ENCODE measurements at regions not wholly inside any gene's neighbourhood (a gene's known extent, or its start where the extent isn't known, plus 50 kb on each side); places are given as distances from the start of the nearest gene placed in this dataset.

DNA sequence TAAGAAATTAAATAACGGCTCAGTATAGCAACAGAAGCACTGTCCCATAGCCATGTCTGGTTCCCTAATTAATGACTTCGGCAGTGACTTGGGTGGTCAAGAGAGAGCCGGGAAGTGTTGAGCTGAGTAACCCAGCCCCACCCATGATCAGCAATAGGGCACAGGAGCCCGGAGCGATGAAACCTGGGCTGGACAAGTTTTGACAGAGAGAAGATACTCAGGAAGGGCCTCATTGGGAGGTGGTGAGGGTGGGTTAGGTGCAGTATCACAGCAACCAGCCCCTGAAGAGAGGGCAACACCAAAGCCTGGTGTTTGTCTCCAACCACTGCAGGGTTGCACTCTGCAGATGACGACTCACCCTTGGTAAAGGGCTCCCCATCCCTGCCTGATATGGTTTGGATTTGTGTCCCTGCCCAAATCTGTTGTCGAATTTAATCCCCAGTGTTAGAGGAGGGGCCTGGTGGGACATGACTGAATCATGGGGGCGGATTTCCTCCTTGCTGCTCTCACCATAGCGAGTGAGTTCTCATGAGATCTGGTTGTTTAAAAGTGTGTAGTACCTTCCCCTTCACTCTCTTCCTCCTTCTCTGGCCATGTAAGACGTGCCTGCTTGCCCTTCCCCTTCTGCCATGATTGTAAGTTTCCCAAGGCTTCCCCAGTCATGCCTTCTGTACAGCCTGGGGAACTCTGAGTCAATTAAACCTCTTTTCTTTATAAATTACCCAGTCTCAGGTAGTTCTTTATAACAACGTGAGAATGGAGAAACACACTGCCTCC lies 124.9 kb upstream of the MED13L start:
- DNase-seq (ENCODE audit: low read depth): no peak

DNA sequence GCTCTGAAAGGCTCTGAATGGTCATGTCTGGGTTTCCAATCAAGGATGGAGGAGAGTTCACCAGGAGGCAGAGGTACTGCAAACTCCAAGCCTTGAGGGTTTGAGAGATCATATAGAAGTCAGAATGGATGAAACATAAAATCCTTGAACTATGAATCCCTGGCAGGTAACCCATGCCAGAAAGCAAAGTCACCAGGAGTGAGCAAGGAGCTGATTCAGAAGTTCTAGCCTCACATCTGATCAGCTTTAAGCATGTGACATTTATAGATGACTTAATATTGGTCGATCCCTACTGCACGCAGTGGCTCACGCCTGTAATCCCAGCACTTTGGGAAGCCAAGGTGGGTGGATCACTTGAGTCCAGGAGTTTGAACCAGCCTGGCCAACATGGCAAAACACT lies 126.1 kb upstream of the MED13L start:
- no peak for DNase-seq (ENCODE audit: low read depth)

DNA sequence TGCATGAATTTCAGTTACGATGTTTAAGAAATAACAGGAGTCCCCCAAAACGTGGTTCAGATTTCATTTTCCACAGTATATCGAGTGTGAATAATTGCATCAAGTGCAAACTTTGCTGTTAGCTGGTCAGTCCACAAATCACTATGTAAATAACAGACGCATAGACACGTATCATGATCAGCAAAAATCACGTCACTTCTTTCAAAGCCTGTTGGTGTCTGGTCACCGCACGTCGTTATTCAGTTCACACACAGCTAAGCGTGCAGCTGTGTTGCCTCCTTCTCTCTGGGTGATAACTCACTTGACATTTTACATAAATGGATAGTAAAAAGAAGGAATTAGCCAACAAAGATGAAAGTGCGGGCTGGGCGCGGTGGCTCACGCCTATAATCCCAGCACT lies 126.8 kb upstream of the MED13L start:
- no peak for DNase-seq (ENCODE audit: low read depth)

DNA sequence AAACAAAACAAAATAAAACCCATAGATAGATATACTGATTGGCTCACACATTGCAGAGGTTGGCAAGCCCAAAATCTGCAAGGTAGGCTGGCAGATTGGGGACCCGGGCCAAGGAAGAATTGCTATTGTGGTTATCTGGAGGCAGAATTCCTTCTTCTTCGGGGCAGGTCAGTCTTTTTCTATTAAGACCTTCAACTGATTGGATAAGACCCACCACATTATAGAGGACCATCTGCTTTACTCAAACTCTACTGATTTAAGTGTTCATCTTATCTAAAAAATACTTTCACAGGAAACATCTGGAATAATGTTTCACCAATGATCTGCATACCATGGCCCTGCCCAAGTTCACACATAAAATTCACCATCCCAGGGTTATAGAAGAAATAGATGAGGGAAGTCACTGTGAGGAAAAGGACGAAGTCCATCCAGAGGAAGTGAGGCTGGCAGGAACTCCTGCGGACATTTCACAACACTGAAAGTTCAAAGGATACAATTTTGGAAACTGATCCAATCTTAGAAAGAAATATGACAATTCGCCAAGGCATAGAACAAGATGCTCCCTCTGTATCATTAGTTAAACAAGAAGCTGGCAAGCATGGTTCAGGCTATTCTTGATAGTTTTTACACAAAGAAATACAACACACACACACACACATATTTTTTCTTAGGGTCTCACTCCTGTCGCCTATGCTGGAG lies 127.6 kb upstream of the MED13L start:
- no peak for DNase-seq (ENCODE audit: low read depth)

DNA sequence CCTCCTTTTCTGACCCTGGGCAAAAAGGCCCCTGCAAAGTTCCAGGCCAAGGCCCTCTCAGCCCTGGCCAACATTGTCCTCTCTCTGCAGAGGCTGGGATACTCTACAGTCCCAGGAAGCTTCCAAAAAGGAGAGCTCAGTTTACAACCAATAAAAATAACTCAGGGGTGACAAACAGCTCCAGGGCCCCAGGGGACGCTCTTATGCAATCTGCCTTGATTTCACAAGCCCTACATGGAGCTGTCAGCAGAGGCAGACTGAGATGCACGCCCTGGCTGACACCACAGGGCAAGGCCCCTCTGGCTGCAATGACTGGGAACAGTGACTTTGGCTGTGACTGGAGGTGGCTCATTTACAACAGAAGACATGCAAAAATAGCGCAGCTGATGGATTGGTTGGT lies 129.0 kb upstream of the MED13L start:
- peak; percentile 88 for DNase-seq (ENCODE audit: low read depth)

DNA sequence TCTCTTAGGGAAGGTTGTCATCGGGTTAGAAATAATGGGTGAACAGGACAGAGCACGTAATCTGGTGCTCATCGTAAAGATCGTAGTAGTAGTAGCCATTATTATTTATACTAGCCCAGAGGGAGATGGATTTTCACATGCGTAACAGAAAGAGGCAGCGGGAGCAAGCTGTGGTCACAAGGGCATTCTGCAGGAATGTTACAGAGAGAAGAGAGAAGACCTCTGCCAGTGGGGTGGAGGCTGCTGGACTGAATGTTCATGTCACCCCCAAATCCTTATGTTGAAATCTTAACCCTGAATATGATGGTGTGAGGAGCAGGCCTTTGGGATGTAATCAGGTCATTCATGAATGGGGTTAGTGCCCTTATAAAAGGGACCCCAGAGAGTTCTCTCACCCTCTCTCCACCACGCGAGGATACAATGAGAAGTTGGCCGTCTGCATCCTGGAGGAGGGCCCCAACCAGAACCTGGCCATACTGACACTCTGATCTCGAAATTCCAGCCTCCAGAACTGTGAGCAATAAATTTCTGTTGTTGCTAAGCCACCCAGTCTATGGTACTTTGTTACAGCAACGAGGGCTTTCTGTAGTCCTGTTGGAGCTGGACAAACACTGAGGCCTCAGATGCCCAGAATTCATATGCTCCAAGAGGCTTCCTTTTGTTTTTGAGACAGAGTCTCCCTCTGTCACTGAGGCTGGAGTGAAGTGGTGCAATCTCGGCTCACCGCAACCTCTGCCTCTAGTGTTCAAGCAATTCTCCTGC lies 131.2 kb upstream of the MED13L start:
- no peak for DNase-seq (ENCODE audit: low read depth)

- no peak for DNase-seq (ENCODE audit: low read depth)
Measured at GRCh38 chr12:116411977-116412376, 134.5 kb upstream of the MED13L start.

DNA sequence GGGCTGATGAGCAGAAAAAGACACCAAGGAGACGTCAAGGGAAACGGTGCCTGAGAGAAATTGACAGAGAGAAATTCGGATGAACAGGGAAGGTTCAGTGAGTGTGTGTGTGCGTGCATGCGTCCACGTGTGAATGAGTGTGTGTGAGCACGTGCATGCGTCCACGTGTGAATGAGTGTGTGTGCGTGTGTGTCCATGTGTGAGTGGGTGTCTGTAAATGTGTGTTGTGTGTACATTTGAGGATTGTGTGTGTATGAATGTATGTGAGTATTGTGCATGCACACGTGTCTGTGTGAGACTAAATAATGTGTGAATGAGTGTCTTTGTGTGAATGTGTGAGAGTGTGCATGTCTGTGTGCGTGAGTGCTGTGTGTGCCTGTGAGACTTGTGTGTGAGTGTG lies 137.4 kb upstream of the MED13L start:
- no peak for DNase-seq (ENCODE audit: low read depth)

DNA sequence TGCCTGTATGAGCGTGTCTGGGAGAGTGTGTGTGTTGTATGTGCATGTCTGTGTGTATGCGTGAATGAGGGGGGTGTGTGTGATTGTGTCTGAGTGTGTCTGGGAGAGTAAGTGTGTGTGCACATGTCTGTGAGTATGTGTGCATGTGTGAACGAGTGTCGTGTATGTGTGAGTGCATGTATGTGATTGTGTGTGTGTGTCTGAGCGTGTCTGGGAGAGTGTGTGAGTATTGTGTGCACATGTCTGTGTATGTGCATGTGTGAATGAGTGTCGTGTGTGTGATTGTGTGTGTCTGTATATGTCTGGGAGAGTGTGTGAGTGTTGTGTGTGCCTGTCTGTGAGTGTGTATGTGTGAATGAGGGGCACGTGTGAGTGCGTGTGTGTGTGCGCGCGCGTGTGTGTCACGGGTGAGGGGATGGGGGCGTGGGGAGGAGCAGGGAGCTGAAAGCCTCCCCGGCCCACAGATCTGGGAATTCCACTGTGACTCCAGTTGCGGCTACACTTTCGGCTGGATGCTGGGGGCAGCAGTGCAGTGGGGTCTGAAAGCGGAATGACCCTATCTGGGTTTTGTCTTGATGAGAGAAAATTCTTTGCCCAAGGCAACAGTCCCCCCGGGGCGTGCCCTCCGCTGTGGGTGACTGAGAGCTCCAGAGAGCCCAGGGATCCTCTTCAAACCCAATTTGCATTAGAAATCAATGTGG lies 138.1 kb upstream of the MED13L start:
- DNase-seq (ENCODE audit: low read depth): no peak

DNA sequence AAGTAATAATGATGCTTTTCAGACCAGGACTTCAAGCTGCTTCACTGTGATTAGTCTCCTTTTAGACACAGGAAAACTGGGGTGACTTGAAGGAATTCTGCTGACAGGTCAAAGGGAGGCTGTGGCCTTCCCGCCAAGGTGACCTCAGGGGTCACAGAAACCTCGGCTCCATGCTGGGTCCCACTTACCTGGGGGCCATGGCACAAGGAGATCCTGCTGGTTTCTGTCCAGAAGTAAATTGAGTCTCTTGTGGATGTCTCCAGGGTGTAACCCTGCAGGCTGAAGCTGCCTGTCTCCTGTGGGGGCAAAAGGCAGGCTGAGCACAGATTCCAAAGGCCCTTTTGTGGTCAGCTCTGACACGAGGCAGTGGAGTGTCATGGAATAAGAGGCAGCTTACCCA lies 138.7 kb upstream of the MED13L start:
- DNase-seq (ENCODE audit: low read depth): peak; percentile 13

DNA sequence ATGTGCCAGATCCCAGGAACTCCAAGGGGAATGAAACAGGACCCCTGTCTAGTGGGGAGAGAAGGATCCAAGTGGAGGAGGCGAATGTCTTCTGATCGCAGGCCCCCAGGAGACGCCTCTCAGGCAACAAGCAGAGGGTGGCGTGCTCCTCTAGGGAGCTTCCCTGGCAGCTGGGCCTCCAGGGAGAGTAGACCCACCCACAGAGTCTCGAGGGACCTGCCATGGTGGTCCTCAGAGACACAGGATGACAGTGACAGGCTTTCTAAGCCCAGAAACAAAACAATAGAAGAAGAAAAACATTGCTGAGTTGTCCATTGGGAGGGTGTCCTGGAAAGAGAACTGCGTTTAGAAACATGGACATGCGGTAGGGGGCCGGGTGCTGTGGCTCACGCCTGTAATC lies 140.6 kb upstream of the MAP1LC3B2 start:
- no peak for DNase-seq (ENCODE audit: low read depth)

DNA sequence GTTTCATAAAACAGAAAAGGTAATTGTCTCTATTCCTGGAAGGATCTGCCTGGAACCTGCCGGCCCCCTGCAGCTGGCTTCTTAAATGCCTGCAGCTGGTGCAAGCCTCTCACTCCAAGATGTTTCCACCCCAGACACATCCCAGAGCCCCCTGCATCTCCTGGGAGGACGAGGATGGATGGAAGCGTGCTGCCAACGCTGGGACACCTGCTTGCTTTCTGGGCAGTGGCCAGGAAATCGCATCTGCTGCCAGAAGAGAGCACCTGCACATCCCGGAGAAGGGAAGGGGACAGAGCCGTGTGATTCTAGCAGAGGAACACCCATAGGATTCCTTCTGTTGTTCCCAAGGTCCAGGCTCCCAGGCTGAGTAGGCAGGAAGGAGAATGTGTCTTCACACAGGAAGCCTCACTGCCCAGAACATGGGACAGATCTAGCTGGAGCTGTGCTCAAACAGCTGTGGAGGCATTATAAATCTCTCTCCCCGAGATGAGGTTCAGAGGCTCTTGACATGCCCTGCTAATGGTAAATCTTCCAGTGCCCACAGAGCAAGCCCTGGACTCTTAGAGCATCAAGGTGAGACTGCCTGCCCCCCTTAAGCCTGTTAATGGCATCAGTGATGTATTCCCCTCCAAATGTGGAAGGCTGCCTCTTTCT lies 138.8 kb upstream of the MAP1LC3B2 start:
- DNase-seq (ENCODE audit: low read depth): no peak

DNA sequence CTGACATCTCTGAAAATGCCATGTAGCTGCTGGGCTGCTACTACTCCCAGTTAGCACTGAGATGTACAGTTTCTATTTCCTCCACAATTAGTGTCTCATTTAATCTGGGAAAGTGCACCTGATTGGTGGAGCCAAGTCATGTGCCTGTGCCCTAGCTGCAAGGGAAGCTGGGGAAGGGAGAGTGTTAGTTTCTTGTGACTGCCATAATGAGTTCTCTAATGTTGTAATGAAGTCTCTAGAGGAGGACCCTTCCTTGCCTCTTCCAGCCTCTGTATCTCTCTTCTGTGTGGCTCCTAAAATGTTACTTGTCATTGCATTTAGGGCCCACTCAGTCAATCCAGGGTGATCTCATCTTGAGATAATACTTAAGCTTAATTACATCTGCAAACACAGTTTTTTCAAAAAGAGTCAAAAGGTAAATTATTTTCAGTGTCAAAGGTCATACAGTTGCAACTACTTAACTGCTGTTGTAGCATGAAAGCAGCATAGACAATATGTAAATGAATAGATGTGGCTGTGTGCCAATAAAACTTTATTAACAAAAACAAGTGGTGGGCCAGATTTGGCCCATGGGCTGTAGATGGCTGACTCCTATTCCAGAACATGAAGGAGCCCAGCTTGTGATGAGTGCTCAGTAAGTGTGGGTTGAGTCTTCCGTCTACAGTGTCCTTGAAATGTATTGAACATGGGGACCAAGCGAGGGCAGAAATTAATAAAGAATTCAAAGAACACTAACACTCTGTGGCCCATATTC lies 137.2 kb upstream of the MAP1LC3B2 start:
- no peak for DNase-seq (ENCODE audit: low read depth)

GRCh38 chr12:116423094-116423493 lies 136.1 kb upstream of the MAP1LC3B2 start:
- peak; percentile 38 for DNase-seq (ENCODE audit: low read depth)

GRCh38 chr12:116425256-116426193 lies 133.7 kb upstream of the MAP1LC3B2 start:
- DNase-seq (ENCODE audit: low read depth): no peak

DNA sequence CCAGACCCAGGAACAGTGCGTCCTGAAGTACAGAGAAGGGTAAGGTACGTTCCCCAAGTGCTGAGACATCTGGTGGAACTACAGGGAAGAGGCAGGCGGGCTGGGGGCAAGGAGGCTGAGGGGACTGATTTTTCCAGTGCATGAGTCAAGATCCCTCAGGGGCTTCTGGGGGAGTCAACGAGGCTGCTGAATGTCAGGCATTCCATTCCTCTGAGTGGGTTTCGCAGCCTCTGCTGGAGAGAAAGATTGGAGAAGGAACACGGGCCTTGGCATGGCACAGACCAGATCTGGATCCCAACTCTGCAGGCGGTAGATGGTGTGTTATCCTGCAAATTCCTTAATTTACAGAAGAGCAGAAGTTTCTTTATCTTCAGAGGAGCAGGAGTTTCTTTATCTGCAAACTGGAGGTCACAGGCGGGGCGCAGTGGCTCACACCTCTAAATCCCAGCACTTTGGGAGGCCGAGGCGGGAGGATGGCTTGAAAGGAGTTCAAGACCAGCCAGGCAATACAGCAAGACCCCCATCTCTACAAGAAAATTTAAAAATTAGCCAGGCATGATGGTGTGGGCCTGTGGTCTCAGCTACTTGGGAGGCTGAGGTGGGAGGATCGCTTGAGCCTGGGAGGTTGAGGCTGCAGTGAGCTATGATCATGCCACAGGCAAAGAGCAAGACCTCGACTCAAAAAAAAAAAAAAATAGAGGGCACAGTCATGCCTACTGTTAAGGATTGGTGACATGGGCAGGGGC lies 132.6 kb upstream of the MAP1LC3B2 start:
- peak; percentile 91 for DNase-seq (ENCODE audit: low read depth)

- DNase-seq (ENCODE audit: low read depth): peak; percentile 25
Measured at GRCh38 chr12:116427200-116427930, 131.8 kb upstream of the MAP1LC3B2 start.

DNA sequence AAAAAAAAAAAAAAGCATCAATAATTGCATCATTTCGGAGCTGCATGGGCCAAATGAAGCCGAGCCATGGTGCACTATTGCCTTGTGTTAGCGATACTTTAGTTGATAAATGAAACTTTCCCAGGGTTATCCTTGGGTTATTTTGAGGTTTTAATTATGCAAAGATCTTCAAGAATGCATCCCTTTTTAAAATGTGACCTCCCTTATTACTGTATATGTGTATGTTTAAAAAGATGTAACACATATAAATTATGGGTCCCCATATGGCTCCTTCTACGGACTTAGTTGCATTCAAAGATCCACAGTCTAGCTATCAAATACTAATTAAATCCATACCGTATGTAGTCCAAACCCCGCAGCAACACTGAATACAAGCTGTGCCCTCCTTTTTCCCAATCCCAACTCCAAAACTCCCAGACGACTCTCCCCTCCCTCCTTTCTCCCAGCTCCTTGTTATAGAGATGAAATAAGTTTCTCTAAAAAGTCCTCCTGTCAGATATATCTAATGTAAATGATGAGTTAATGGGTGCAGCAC lies 129.3 kb upstream of the MAP1LC3B2 start:
- DNase-seq (ENCODE audit: low read depth): no peak

Measured in renal cortical epithelial cell (primary cell).